ENCODE measurements at regions not wholly inside any gene's neighbourhood (a gene's known extent, or its start where the extent isn't known, plus 50 kb on each side); places are given as distances from the start of the nearest gene placed in this dataset.

GRCh38 chr4:114264452-114264851 lies 285.0 kb upstream of the ARSJ start:
- H3K4me1 ChIP-seq = no peaks in the 10 kb centered on the region
- no peak for DNase-seq (ENCODE audit: extremely low spot score in 2 of 2)
- H3K27ac ChIP-seq = no peak overlapping the region
- intact Hi-C loops (cut with DNase I) = no loop called here
- H3K4me3 ChIP-seq = no peak overlapping the region
- no peaks in the 10 kb centered on the region for H3K9me3 ChIP-seq
- no peak for TF ChIP-seq POLR2AphosphoS5 (IDR thresholded peaks at IDR 0.05; ENCODE audit: insufficient read depth in 1 of 2, low read depth in 1 of 2)
- no peaks in the 10 kb centered on the region for H3K27me3 ChIP-seq
- H3K36me3 ChIP-seq = no peaks in the 10 kb centered on the region

GRCh38 chr4:114264877-114265291 lies 285.4 kb upstream of the ARSJ start:
- Histone ChIP-seq H3K4me3 (no peak overlapping the region), H3K36me3 (no peaks in the 10 kb centered on the region), H3K9me3 (no peaks in the 10 kb centered on the region), H3K27me3 (no peaks in the 10 kb centered on the region), H3K27ac (no peak overlapping the region), H3K4me1 (no peaks in the 10 kb centered on the region)
- intact Hi-C loops (cut with DNase I) = no loop called here
- TF ChIP-seq POLR2AphosphoS5 (IDR thresholded peaks at IDR 0.05; ENCODE audit: insufficient read depth in 1 of 2, low read depth in 1 of 2) (no peak), CTCF (IDR thresholded peaks at IDR 0.05) (no peak), POLR2A (IDR thresholded peaks at IDR 0.05) (no peak)
- DNase-seq (ENCODE audit: extremely low spot score in 2 of 2) = no peak

- Histone ChIP-seq H3K4me1 (no peaks in the 10 kb centered on the region), H3K27me3 (no peaks in the 10 kb centered on the region), H3K27ac (no peak overlapping the region), H3K9me3 (no peaks in the 10 kb centered on the region), H3K36me3 (no peaks in the 10 kb centered on the region), H3K4me3 (no peak overlapping the region)
- intact Hi-C loops (cut with DNase I) = no loop called here
- no peak for DNase-seq (ENCODE audit: extremely low spot score in 2 of 2)
- TF ChIP-seq POLR2AphosphoS5 (IDR thresholded peaks at IDR 0.05; ENCODE audit: insufficient read depth in 1 of 2, low read depth in 1 of 2) = no peak
- no peak for TF ChIP-seq POLR2A (IDR thresholded peaks at IDR 0.05)
- TF ChIP-seq CTCF (IDR thresholded peaks at IDR 0.05) = no peak
These were observed 285.9 kb upstream of the ARSJ start for GRCh38 chr4:114265342-114265741.

GRCh38 chr4:114267976-114268375 lies 288.5 kb upstream of the ARSJ start:
- intact Hi-C loops (cut with DNase I) = no loop called here
- Histone ChIP-seq H3K4me1 (peaks cover 17% of the 10 kb centered on the region), H3K27ac (no peak overlapping the region), H3K4me3 (no peak overlapping the region), H3K9me3 (no peaks in the 10 kb centered on the region), H3K36me3 (no peaks in the 10 kb centered on the region), H3K27me3 (no peaks in the 10 kb centered on the region)
- TF ChIP-seq POLR2AphosphoS5 (IDR thresholded peaks at IDR 0.05; ENCODE audit: insufficient read depth in 1 of 2, low read depth in 1 of 2) (no peak), POLR2A (IDR thresholded peaks at IDR 0.05) (no peak), CTCF (IDR thresholded peaks at IDR 0.05) (no peak)
- no peak for DNase-seq (ENCODE audit: extremely low spot score in 2 of 2)

GRCh38 chr4:114271031-114271430 lies 291.6 kb upstream of the ARSJ start:
- Histone ChIP-seq H3K36me3 (no peaks in the 10 kb centered on the region), H3K27ac (no peak overlapping the region), H3K9me3 (no peaks in the 10 kb centered on the region), H3K27me3 (no peaks in the 10 kb centered on the region), H3K4me3 (no peak overlapping the region), H3K4me1 (peaks cover 17% of the 10 kb centered on the region)
- TF ChIP-seq POLR2AphosphoS5 (IDR thresholded peaks at IDR 0.05; ENCODE audit: insufficient read depth in 1 of 2, low read depth in 1 of 2) (no peak), CTCF (IDR thresholded peaks at IDR 0.05) (no peak), POLR2A (IDR thresholded peaks at IDR 0.05) (no peak)
- DNase-seq (ENCODE audit: extremely low spot score in 2 of 2) = no peak
- intact Hi-C loops (cut with DNase I) = no loop called here

- Histone ChIP-seq H3K4me3 (no peak overlapping the region), H3K27me3 (no peaks in the 10 kb centered on the region), H3K9me3 (no peaks in the 10 kb centered on the region), H3K36me3 (no peaks in the 10 kb centered on the region), H3K4me1 (peaks cover 17% of the 10 kb centered on the region), H3K27ac (no peak overlapping the region)
- intact Hi-C loops (cut with DNase I) = no loop called here
- DNase-seq (ENCODE audit: extremely low spot score in 2 of 2) = no peak
- TF ChIP-seq POLR2AphosphoS5 (IDR thresholded peaks at IDR 0.05; ENCODE audit: insufficient read depth in 1 of 2, low read depth in 1 of 2) (peak in 1 of 2 donors; percentile 52), CTCF (IDR thresholded peaks at IDR 0.05) (no peak)
These were observed 292.8 kb upstream of the ARSJ start for GRCh38 chr4:114272226-114272625.

All from vagina (tissue), 2 donors.